Breast epithelium (tissue), 4 donors: ENCODE measurements at regions not wholly inside any gene's neighbourhood (a gene's known extent, or its start where the extent isn't known, plus 50 kb on each side); places are given as distances from the start of the nearest gene placed in this dataset.

Source experiments
- DNase-seq, 2 donors: peaks; one replicate each; pipeline ENCODE4 v3.0.0-alpha.2; 2019; ENCODE audit warnings: low spot score in 2 of 2
- H3K27ac ChIP-seq, 2 donors: fragments of 200-600 bp; sonication (generic) in 1 of 2; one replicate each; pipeline ENCODE4 v1.5.1; 2016 to 2019; ENCODE audit warnings: mild to moderate bottlenecking in 1 of 2
- H3K27me3 ChIP-seq, 2 donors: fragments of 200-600 bp; sonication (generic) in 1 of 2; one replicate each; pipeline versions ENCODE4 v1.5.1 to v1.6.0; 2017 to 2019; ENCODE audit warnings: control low read depth in 1 of 2, mild to moderate bottlenecking in 1 of 2
- H3K36me3 ChIP-seq: fragments of 200-600 bp; one replicate; pipeline ENCODE4 v1.5.1; 2019
- H3K4me1 ChIP-seq, 2 donors: fragments of 200-600 bp; sonication (generic); one replicate each; pipeline ENCODE4 v1.5.1; 2016 to 2019; ENCODE audit warnings: control low read depth in 1 of 2
- H3K4me3 ChIP-seq, 3 donors: fragments of 200-600 bp; sonication (generic); 1 replicate in 2 of 3; 2 replicates in 1 of 3; pipeline ENCODE4 v1.5.1; 2016 to 2019; ENCODE audit warnings: mild to moderate bottlenecking in 3 of 3, moderate library complexity in 2 of 3
- H3K9me3 ChIP-seq, 2 donors: fragments of 200-600 bp; sonication (generic) in 1 of 2; one replicate each; pipeline ENCODE4 v1.5.1; 2016 to 2019; ENCODE audit warnings: control low read depth in 1 of 2
- POLR2A ChIP-seq: fragments of 450-650 bp; IDR thresholded peaks from one replicate; pipeline ENCODE4 v1.6.1; 2016; ENCODE audit warnings: antibody characterized with exemption, mild to moderate bottlenecking, moderate library complexity
- POLR2AphosphoS5 ChIP-seq, 3 donors: sonication (generic); formaldehyde crosslinking; IDR thresholded peaks; one replicate each; pipeline ENCODE4 v1.6.1; 2017; ENCODE audit warnings: antibody characterized with exemption in 3 of 3
- intact Hi-C: fragments of 100-400 bp; cut with DNase I; formaldehyde crosslinking; loops from one replicate; pipeline ENCODE4 v1.15.1; 2023; ENCODE audit warnings: low total_unique reads
- TF ChIP-seq, protein P1 (sequence below), 3 donors: fragments of 450-650 bp; IDR thresholded peaks; one replicate each; pipeline ENCODE4 v1.5.1; 2016 to 2017; ENCODE audit warnings: antibody characterized with exemption in 3 of 3, mild to moderate bottlenecking in 3 of 3, moderate library complexity in 3 of 3

DNA sequence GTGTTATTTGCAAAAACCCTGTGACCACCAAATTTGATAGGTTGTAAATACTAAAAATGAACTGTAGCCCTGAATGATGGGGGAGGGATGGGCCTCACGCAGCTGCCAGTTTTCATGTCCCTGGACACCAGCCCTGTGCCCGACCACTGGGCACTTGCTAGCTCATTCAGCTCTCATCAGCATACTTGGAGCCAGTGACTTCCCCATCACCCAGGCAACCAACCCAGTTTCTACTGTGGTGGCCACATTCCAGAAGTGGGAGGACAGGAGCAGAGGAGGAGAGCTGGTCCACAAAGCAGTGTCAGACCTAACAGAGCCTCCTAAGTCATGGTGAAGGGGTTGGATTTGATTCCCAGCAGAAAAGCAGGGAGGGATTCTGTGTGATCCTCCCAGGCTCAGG lies 128.2 kb downstream of the CPEB2 start:
- peaks cover 0 to 1% of the 10 kb centered on the region in 2 donors for H3K9me3 ChIP-seq
- H3K27me3 ChIP-seq = no peaks in the 10 kb centered on the region
- no peaks in the 10 kb centered on the region for H3K36me3 ChIP-seq
- DNase-seq = no peak
- intact Hi-C loops = no loop called here
- no peak overlapping the region for H3K4me3 ChIP-seq
- TF ChIP-seq, protein P1, sequence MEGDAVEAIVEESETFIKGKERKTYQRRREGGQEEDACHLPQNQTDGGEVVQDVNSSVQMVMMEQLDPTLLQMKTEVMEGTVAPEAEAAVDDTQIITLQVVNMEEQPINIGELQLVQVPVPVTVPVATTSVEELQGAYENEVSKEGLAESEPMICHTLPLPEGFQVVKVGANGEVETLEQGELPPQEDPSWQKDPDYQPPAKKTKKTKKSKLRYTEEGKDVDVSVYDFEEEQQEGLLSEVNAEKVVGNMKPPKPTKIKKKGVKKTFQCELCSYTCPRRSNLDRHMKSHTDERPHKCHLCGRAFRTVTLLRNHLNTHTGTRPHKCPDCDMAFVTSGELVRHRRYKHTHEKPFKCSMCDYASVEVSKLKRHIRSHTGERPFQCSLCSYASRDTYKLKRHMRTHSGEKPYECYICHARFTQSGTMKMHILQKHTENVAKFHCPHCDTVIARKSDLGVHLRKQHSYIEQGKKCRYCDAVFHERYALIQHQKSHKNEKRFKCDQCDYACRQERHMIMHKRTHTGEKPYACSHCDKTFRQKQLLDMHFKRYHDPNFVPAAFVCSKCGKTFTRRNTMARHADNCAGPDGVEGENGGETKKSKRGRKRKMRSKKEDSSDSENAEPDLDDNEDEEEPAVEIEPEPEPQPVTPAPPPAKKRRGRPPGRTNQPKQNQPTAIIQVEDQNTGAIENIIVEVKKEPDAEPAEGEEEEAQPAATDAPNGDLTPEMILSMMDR (IDR thresholded peaks at IDR 0.05) = no peak
- TF ChIP-seq POLR2AphosphoS5 (IDR thresholded peaks at IDR 0.05) (no peak), POLR2A (no peak)
- H3K4me1 ChIP-seq = no peaks in the 10 kb centered on the region
- no peak overlapping the region for H3K27ac ChIP-seq

DNA sequence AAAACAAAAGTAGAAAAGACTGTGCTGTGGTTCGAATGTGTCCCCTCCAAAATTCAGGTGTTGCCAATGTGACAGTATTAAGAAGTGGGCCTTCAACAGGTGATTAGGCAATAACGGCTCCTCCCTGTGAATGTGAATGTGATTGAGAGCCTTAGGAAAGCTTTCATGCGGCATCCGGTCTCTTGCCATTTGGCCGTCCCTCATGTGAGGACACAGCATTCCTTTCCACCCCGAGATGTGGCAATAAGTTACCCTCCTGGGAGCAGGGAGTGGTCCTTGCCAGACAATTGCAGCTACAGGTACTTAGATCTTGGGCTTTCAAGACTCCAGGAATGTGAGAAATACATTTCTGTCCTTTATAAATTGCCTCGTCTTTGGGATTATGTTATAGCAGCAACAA lies 129.3 kb downstream of the CPEB2 start:
- intact Hi-C loops = no loop called here
- Histone ChIP-seq H3K36me3 (no peaks in the 10 kb centered on the region), H3K4me3 (no peak overlapping the region), H3K27me3 (no peaks in the 10 kb centered on the region), H3K4me1 (no peaks in the 10 kb centered on the region), H3K27ac (no peak overlapping the region), H3K9me3 (peaks cover 0 to 11% of the 10 kb centered on the region in 2 donors)
- DNase-seq = no peak
- no peak for TF ChIP-seq POLR2AphosphoS5 (IDR thresholded peaks at IDR 0.05)

DNA sequence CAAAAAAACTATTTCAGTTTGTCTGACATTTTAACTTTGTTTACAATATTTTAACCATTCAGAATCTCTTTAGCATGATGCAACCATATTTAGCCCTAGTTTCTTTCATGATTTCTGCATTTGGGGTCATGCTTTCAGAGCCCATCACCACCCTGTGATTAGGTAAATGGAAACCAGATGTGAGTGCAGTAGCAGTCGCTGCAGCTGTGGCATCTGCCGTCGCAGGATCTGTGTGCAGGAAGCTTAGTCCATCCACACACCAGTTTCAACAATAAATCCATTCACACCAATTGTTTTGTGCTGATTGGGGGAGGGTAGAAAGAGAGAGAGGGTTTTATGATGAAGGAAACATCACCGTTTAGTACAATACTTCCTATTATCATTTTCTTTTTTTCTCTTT lies 130.5 kb downstream of the CPEB2 start:
- Histone ChIP-seq H3K27ac (no peak overlapping the region), H3K9me3 (peaks cover 0 to 11% of the 10 kb centered on the region in 2 donors), H3K4me3 (no peak overlapping the region), H3K27me3 (no peaks in the 10 kb centered on the region), H3K36me3 (no peaks in the 10 kb centered on the region), H3K4me1 (no peaks in the 10 kb centered on the region)
- intact Hi-C loops = no loop called here
- no peak for DNase-seq
- TF ChIP-seq POLR2A (no peak), POLR2AphosphoS5 (IDR thresholded peaks at IDR 0.05) (no peak)
- TF ChIP-seq, protein P1 (IDR thresholded peaks at IDR 0.05) = no peak

DNA sequence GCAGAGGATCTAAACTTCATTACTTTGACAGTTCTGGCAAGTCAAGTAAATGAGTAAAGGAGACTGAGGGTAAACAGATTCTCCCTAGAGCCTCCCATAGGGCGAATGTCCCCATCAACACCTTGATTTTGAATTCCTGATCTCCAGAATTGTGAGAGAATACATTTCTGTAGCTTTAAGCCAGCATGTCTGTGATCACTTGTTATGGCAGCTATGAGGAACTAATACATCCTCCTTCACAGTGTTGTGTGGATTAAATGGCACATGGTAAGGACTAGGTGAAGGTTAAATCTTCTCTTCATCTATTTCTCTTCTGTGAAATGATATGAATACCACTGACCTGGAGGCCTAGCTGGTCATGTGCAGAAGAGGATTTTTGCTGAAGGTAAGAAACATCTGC lies 137.3 kb downstream of the CPEB2 start:
- H3K9me3 ChIP-seq = peaks cover 0 to 11% of the 10 kb centered on the region in 2 donors
- DNase-seq = no peak
- no peaks in the 10 kb centered on the region for H3K36me3 ChIP-seq
- H3K4me3 ChIP-seq = no peak overlapping the region
- H3K4me1 ChIP-seq = no peaks in the 10 kb centered on the region
- TF ChIP-seq POLR2AphosphoS5 (IDR thresholded peaks at IDR 0.05) (no peak), POLR2A (no peak)
- TF ChIP-seq, protein P1 (IDR thresholded peaks at IDR 0.05) = no peak
- no peaks in the 10 kb centered on the region for H3K27me3 ChIP-seq
- H3K27ac ChIP-seq = no peak overlapping the region
- intact Hi-C loops = no loop called here

DNA sequence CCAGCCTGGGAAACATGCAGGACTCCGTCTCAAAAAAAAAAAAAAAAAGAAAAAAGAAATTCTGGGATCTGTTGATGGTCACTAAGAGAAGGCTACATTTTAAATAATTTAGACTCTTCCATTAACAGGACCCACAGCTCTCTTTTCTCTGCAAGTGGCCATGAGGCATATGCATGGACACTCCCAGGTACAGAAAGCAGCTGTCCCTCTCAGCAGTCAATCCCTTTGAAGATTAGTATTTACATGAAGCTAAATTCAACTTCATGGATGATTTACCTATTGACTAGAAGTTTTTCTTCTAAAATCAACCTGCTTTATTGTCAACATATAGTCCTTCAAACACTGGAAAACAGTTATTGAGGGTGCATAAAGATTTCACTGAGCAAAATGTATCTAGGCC lies 139.9 kb downstream of the CPEB2 start:
- Histone ChIP-seq H3K4me1 (no peaks in the 10 kb centered on the region), H3K27ac (no peak overlapping the region), H3K27me3 (no peaks in the 10 kb centered on the region), H3K9me3 (no peaks in the 10 kb centered on the region), H3K36me3 (no peaks in the 10 kb centered on the region), H3K4me3 (no peak overlapping the region)
- DNase-seq = no peak
- TF ChIP-seq POLR2A (no peak), POLR2AphosphoS5 (IDR thresholded peaks at IDR 0.05) (no peak)
- TF ChIP-seq, protein P1 (IDR thresholded peaks at IDR 0.05) = no peak
- intact Hi-C loops = no loop called here

DNA sequence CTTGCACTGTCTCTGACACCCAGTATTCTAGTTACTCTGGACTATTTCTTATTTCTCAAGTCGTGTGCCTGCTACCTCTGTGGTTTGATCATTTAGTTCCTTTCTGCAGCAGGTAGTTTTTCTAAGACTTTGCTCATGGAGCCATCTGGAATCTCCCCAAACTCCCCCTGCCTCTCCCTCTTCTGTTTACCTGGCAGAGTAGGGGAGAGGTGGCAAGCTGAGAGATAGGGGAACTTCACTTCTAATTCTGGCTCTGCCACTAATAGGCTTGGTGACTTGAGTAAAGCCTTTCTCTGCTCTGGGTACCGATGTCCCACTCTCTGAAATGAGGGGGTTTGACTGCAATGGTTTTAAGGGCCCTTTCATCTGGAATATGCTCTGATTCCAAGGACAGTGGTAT lies 141.3 kb downstream of the CPEB2 start:
- intact Hi-C loops = no loop called here
- no peak for DNase-seq
- TF ChIP-seq POLR2A = no peak
- TF ChIP-seq, protein P1 (IDR thresholded peaks at IDR 0.05) = no peak
- TF ChIP-seq POLR2AphosphoS5 (IDR thresholded peaks at IDR 0.05) = no peak
- no peak overlapping the region for H3K4me3 ChIP-seq
- H3K9me3 ChIP-seq = no peaks in the 10 kb centered on the region
- no peaks in the 10 kb centered on the region for H3K36me3 ChIP-seq
- no peaks in the 10 kb centered on the region for H3K27me3 ChIP-seq
- H3K27ac ChIP-seq = no peak overlapping the region
- H3K4me1 ChIP-seq = no peaks in the 10 kb centered on the region
